ENCODE measurements at regions not wholly inside any gene's neighbourhood (a gene's known extent, or its start where the extent isn't known, plus 50 kb on each side); places are given as distances from the start of the nearest gene placed in this dataset.
"Not testable (repeated sequence)": the region's sequence is repeated elsewhere in the genome, so short reads cannot be mapped to it uniquely, and the experiment has no call there.

DNA sequence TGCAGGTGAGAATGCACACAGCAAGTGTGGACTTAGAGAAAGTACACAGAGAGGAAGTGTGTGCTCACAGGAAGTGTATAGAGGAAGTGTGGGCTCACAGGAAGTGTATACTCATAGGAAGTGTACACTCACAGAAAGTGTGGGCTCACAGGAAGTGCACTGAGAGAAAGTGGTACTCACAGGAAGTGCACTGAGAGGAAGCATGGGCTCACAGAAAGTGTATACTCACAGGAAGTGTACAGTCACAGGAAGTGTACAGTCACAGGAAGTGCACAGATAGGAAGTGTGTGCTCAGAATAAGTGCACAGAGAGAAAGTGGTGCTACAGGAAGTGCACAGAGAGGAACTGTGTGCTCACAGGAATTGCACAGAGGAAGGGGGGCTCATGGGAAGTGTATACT is 87.1 kb downstream of the ATP6V0E2 start:
- not testable (repeated sequence) for H3K9me3 ChIP-seq (ENCODE audit: control insufficient read depth in 4 of 4, low read length in 3 of 4); H3K4me1 ChIP-seq (ENCODE audit: control insufficient read depth in 4 of 4, insufficient read depth in 4 of 4, low read length in 3 of 4); H3K36me3 ChIP-seq (ENCODE audit: control insufficient read depth in 4 of 4, insufficient read depth in 3 of 4, low read depth in 1 of 4, low read length in 3 of 4); H3K27me3 ChIP-seq (ENCODE audit: control insufficient read depth in 4 of 4, insufficient read depth in 4 of 4, low read length in 3 of 4); H3K27ac ChIP-seq (ENCODE audit: low read depth in 1 of 2, low read length in 2 of 2); DNase-seq (ENCODE audit: low spot score); H3K9ac ChIP-seq (ENCODE audit: low read depth in 1 of 2, low read length in 2 of 2); H3K4me3 ChIP-seq (ENCODE audit: low read depth in 1 of 3, low read length in 3 of 3)

DNA sequence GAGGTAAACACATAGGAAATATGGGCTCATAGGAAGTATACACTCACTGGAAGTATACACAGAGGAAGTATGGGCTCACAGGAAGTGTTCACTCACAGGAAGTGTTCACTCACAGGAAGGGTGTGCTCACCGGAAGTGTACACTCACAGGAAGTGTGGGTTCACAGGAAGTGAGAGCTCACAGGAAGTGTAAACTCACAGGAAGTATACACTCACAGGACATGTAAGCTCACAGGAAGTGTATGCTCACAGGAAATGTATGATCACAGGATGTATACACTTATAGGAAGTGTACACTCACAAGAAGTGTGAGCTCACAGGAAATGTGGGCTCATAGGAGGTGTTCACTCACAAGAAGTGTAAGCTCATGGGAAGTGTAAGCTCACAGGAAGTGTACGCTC is 88.1 kb downstream of the ATP6V0E2 start:
- H3K9ac ChIP-seq (ENCODE audit: low read depth in 1 of 2, low read length in 2 of 2); H3K4me3 ChIP-seq (ENCODE audit: low read depth in 1 of 3, low read length in 3 of 3); H3K36me3 ChIP-seq (ENCODE audit: control insufficient read depth in 4 of 4, insufficient read depth in 3 of 4, low read depth in 1 of 4, low read length in 3 of 4); H3K27ac ChIP-seq (ENCODE audit: low read depth in 1 of 2, low read length in 2 of 2); H3K4me1 ChIP-seq (ENCODE audit: control insufficient read depth in 4 of 4, insufficient read depth in 4 of 4, low read length in 3 of 4); H3K9me3 ChIP-seq (ENCODE audit: control insufficient read depth in 4 of 4, low read length in 3 of 4); H3K27me3 ChIP-seq (ENCODE audit: control insufficient read depth in 4 of 4, insufficient read depth in 4 of 4, low read length in 3 of 4); DNase-seq (ENCODE audit: low spot score): not testable (repeated sequence)
- WGBS: 73% methylated on average over 1 of the region's 2 CpGs

DNA sequence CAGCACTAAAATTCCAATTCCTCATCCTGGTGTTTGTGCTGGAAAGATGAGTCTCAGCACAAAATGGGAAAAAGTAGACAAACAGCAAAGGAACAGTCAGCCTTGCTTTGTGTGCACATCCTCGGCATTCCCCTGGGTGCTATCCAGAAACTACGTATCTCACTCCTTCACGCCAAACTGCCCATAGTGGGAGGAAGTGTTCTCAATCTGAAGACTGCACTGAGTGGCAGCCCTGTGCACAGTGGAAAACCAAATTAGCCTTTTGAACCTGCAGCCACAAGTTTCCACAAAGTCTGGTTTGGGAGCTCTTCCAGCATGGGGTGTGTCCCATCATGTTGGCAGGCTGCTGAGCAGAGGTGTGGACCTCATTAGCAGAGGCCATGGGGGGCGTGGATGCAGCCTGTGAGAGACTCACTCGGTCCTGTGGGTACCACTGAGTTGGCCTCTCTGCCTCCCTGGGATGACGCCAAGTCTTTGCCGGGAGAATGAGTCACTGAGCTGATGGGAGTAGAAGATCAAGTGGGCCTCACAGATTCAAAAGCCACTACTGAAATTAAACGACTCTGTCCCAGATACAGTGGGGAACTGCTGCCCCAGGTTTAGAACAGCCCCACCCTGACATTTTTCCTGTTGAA is 89.0 kb downstream of the ATP6V0E2 start:
- H3K9ac ChIP-seq (ENCODE audit: low read depth in 1 of 2, low read length in 2 of 2); H3K36me3 ChIP-seq (ENCODE audit: control insufficient read depth in 4 of 4, insufficient read depth in 3 of 4, low read depth in 1 of 4, low read length in 3 of 4); DNase-seq (ENCODE audit: low spot score); H3K4me3 ChIP-seq (ENCODE audit: low read depth in 1 of 3, low read length in 3 of 3); H3K9me3 ChIP-seq (ENCODE audit: control insufficient read depth in 4 of 4, low read length in 3 of 4); H3K4me1 ChIP-seq (ENCODE audit: control insufficient read depth in 4 of 4, insufficient read depth in 4 of 4, low read length in 3 of 4); H3K27me3 ChIP-seq (ENCODE audit: control insufficient read depth in 4 of 4, insufficient read depth in 4 of 4, low read length in 3 of 4); H3K27ac ChIP-seq (ENCODE audit: low read depth in 1 of 2, low read length in 2 of 2): not testable (repeated sequence)
- WGBS: 78% methylated on average over 8 of the region's 8 CpGs

DNA sequence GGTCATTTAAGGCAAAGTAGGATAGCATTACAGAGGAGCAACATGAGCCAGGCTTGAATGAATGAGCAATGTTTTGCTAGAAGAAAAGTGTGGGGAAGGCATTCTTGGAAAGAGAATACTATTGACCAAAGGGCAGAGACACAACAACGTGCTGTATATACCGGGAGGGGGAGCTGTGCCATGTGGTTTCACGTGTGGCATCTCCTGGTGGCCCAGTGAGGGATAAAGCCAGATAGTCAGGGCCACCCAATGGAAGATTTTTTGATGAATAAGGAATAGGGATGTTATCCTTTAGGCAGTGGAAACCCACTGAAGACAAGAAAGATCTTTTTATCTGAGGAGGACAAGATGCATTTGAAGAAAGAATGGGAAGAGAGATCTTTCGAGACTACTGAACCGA is 90.2 kb downstream of the ATP6V0E2 start:
- not testable (repeated sequence) for H3K36me3 ChIP-seq (ENCODE audit: control insufficient read depth in 4 of 4, insufficient read depth in 3 of 4, low read depth in 1 of 4, low read length in 3 of 4); H3K27ac ChIP-seq (ENCODE audit: low read depth in 1 of 2, low read length in 2 of 2); H3K4me3 ChIP-seq (ENCODE audit: low read depth in 1 of 3, low read length in 3 of 3); H3K27me3 ChIP-seq (ENCODE audit: control insufficient read depth in 4 of 4, insufficient read depth in 4 of 4, low read length in 3 of 4); H3K9me3 ChIP-seq (ENCODE audit: control insufficient read depth in 4 of 4, low read length in 3 of 4); H3K9ac ChIP-seq (ENCODE audit: low read depth in 1 of 2, low read length in 2 of 2); H3K4me1 ChIP-seq (ENCODE audit: control insufficient read depth in 4 of 4, insufficient read depth in 4 of 4, low read length in 3 of 4); DNase-seq (ENCODE audit: low spot score)
- 76% methylated on average over 4 of the region's 5 CpGs for WGBS

DNA sequence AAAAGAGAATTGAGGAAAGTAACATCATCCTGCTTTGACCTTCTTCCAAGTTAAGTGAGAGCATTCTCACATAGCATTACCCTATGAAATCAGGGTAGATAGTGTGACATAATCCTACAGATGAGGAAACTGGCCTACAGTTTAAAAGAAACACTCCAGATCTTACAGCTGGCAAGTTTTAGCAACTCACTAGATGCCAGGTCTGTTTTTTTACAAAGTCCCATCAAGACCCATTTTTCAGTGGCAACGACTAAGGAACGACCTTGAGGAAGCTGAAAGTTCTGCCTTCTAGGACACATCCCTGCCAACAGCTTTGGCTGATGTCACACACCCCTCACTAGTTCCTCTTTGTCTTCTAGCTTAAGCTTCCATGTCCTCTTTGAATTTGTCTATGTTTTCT is 92.7 kb downstream of the ATP6V0E2 start:
- not testable (repeated sequence) for H3K4me1 ChIP-seq (ENCODE audit: control insufficient read depth in 4 of 4, insufficient read depth in 4 of 4, low read length in 3 of 4); H3K9me3 ChIP-seq (ENCODE audit: control insufficient read depth in 4 of 4, low read length in 3 of 4); H3K27me3 ChIP-seq (ENCODE audit: control insufficient read depth in 4 of 4, insufficient read depth in 4 of 4, low read length in 3 of 4); H3K4me3 ChIP-seq (ENCODE audit: low read depth in 1 of 3, low read length in 3 of 3); H3K27ac ChIP-seq (ENCODE audit: low read depth in 1 of 2, low read length in 2 of 2); H3K36me3 ChIP-seq (ENCODE audit: control insufficient read depth in 4 of 4, insufficient read depth in 3 of 4, low read depth in 1 of 4, low read length in 3 of 4); H3K9ac ChIP-seq (ENCODE audit: low read depth in 1 of 2, low read length in 2 of 2); DNase-seq (ENCODE audit: low spot score)
- WGBS: 84% methylated on average over 2 of the region's 2 CpGs

DNA sequence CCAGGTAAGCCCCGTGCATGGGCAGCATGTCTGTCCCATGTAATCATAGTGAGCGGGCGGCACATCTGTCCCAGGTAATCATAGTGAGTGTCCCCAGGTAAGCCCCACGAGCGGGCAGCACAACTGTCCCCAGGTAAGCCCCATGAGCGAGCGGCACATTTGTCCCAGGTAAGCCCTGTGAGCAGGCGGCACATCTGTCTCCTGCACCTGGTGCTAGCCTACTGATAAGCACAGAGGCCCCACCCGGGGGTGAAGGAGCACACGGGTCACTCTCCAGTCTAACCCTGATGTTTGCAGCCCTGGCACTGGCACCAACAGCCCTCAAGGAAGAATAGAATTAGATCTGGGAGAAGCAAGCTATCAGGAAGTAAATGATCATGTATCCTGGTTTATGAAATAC is 99.2 kb downstream of the ATP6V0E2 start:
- H3K27ac ChIP-seq (ENCODE audit: low read depth in 1 of 2, low read length in 2 of 2); H3K4me3 ChIP-seq (ENCODE audit: low read depth in 1 of 3, low read length in 3 of 3); H3K4me1 ChIP-seq (ENCODE audit: control insufficient read depth in 4 of 4, insufficient read depth in 4 of 4, low read length in 3 of 4); H3K27me3 ChIP-seq (ENCODE audit: control insufficient read depth in 4 of 4, insufficient read depth in 4 of 4, low read length in 3 of 4); DNase-seq (ENCODE audit: low spot score); H3K36me3 ChIP-seq (ENCODE audit: control insufficient read depth in 4 of 4, insufficient read depth in 3 of 4, low read depth in 1 of 4, low read length in 3 of 4); H3K9ac ChIP-seq (ENCODE audit: low read depth in 1 of 2, low read length in 2 of 2); H3K9me3 ChIP-seq (ENCODE audit: control insufficient read depth in 4 of 4, low read length in 3 of 4): not testable (repeated sequence)
- WGBS: 79% methylated on average over 10 of the region's 10 CpGs

DNA sequence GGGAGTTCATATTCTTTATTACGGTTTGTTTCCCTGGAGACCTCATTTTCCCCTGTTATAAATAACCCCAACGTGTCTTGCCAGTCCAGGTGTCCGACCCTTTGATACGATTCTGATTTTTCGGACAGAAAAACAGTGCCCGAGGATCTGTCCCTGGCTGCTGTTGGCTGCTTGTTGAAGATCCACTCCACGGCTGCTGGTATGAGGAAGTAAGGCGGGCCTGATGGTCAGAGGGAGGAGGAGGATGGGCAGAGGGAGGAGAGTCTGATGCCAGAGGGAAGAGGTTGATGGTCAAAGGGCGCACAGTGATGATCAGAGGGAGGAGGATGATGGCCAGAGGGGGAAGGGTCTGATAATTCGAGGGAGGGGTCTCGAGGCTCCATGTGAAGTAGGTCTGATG is 99.9 kb downstream of the ATP6V0E2 start:
- not testable (repeated sequence) for H3K9me3 ChIP-seq (ENCODE audit: control insufficient read depth in 4 of 4, low read length in 3 of 4); H3K4me3 ChIP-seq (ENCODE audit: low read depth in 1 of 3, low read length in 3 of 3); H3K27me3 ChIP-seq (ENCODE audit: control insufficient read depth in 4 of 4, insufficient read depth in 4 of 4, low read length in 3 of 4); DNase-seq (ENCODE audit: low spot score); H3K36me3 ChIP-seq (ENCODE audit: control insufficient read depth in 4 of 4, insufficient read depth in 3 of 4, low read depth in 1 of 4, low read length in 3 of 4); H3K4me1 ChIP-seq (ENCODE audit: control insufficient read depth in 4 of 4, insufficient read depth in 4 of 4, low read length in 3 of 4); H3K9ac ChIP-seq (ENCODE audit: low read depth in 1 of 2, low read length in 2 of 2); H3K27ac ChIP-seq (ENCODE audit: low read depth in 1 of 2, low read length in 2 of 2)
- WGBS: 85% methylated on average over 6 of the region's 11 CpGs

DNA sequence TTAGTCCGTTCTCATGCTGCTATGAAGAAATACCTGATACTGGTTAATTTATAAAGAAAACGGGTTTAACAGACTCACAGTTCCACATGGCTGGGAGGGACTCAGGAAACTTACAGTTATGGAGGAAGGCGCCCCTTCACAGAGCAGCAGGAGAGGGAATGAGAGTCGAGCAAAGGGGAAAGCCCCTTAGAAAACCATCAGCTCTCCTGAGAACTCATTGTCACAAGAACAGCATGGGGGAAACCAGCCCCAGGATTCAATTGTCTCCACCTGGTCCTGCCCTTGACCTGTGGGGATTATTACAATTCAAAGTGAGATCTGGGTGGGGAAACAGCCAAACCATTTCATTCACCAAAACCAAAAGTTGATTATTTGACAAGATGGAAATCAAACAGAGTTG is 101.8 kb downstream of the ATP6V0E2 start:
- H3K36me3 ChIP-seq (ENCODE audit: control insufficient read depth in 4 of 4, insufficient read depth in 3 of 4, low read depth in 1 of 4, low read length in 3 of 4); H3K9ac ChIP-seq (ENCODE audit: low read depth in 1 of 2, low read length in 2 of 2); H3K27me3 ChIP-seq (ENCODE audit: control insufficient read depth in 4 of 4, insufficient read depth in 4 of 4, low read length in 3 of 4); H3K9me3 ChIP-seq (ENCODE audit: control insufficient read depth in 4 of 4, low read length in 3 of 4); H3K27ac ChIP-seq (ENCODE audit: low read depth in 1 of 2, low read length in 2 of 2); H3K4me1 ChIP-seq (ENCODE audit: control insufficient read depth in 4 of 4, insufficient read depth in 4 of 4, low read length in 3 of 4); H3K4me3 ChIP-seq (ENCODE audit: low read depth in 1 of 3, low read length in 3 of 3); DNase-seq (ENCODE audit: low spot score): not testable (repeated sequence)
- 69% methylated on average over 4 of the region's 4 CpGs for WGBS

All from liver (tissue), 6 donors.